Esophagus squamous epithelium (tissue), 5 donors: ENCODE measurements at regions not wholly inside any gene's neighbourhood (a gene's known extent, or its start where the extent isn't known, plus 50 kb on each side); places are given as distances from the start of the nearest gene placed in this dataset.

Source experiments
- DNase-seq: peaks from one replicate; lab custom pipeline; 2025; lab: John Stamatoyannopoulos, UW
- H3K27ac ChIP-seq, 4 donors: fragments of 200-600 bp; sonication (generic); one replicate each; pipeline ENCODE4 v1.5.1; 2016 to 2019; ENCODE audit warnings: mild to moderate bottlenecking in 1 of 4
- H3K27me3 ChIP-seq, 4 donors: fragments of 200-600 bp; sonication (generic); 1 replicate in 3 of 4; 2 replicates in 1 of 4; pipeline versions ENCODE4 v1.5.1 to v1.6.0; 2017 to 2021; ENCODE audit warnings: antibody characterized with exemption in 1 of 4
- H3K36me3 ChIP-seq, 3 donors: fragments of 200-600 bp; sonication (generic); one replicate each; pipeline ENCODE4 v1.5.1; 2016 to 2019
- H3K4me1 ChIP-seq, 3 donors: fragments of 200-600 bp; sonication (generic); one replicate each; pipeline ENCODE4 v1.5.1; 2017 to 2019
- H3K4me3 ChIP-seq, 4 donors: fragments of 200-600 bp; sonication (generic); 1 replicate in 3 of 4; 2 replicates in 1 of 4; pipeline ENCODE4 v1.5.1; 2016 to 2019; ENCODE audit warnings: mild to moderate bottlenecking in 2 of 4, moderate library complexity in 1 of 4
- H3K9me3 ChIP-seq, 3 donors: fragments of 200-600 bp; sonication (generic); one replicate each; pipeline ENCODE4 v1.5.1; 2016 to 2019
- CTCF ChIP-seq, 6 experiments: fragments of 450-650 bp in 4 of 6; fragments of 200-600 bp in 2 of 6; sonication (generic) in 2 of 6; IDR thresholded peaks; one replicate each; pipeline ENCODE4 v1.5.1; 2016 to 2019; ENCODE audit warnings: antibody characterized with exemption in 6 of 6, mild to moderate bottlenecking in 4 of 6, moderate library complexity in 4 of 6
- POLR2A ChIP-seq, 4 donors: fragments of 450-650 bp; IDR thresholded peaks; one replicate each; pipeline ENCODE4 v1.6.1; 2017; ENCODE audit warnings: antibody characterized with exemption in 4 of 4, mild to moderate bottlenecking in 4 of 4, moderate library complexity in 3 of 4
- WGBS, 2 donors: methylation state at CpG; one replicate each; pipeline ENCODE4 v1.1.5; 2018; 5-methylcytosine and 5-hydroxymethylcytosine counted together
- intact Hi-C: fragments of 100-400 bp; cut with DNase I; formaldehyde crosslinking; loops from one replicate; pipeline ENCODE4 v1.15.0; 2022
- donor health status: DM: yes; HTN: yes; CAD: no.

GRCh38 chr9:72471096-72471495, 50.3 kb upstream of the TMC1 start:
- Histone ChIP-seq H3K4me3 (no peak overlapping the region), H3K9me3 (no peaks in the 10 kb centered on the region), H3K27ac (peak overlapping the region in 3 of 4 donors; percentile 2 to 76 (median 63)), H3K27me3 (no peaks in the 10 kb centered on the region), H3K36me3 (no peaks in the 10 kb centered on the region), H3K4me1 (peaks cover 0 to 38% (median 0%) of the 10 kb centered on the region in 3 donors)
- 59 to 65% methylated on average over 2 of the region's 2 CpGs for WGBS, 2 donors
- TF ChIP-seq POLR2A (IDR thresholded peaks at IDR 0.05), result no peak
- TF ChIP-seq CTCF (IDR thresholded peaks at IDR 0.05), result no peak
- intact Hi-C loops, result no loop called here
- no peak for DNase-seq

GRCh38 chr9:72467766-72468738, 53.4 kb upstream of the TMC1 start:
- 79 to 81% methylated on average over 8 of the region's 8 CpGs for WGBS, 2 donors
- DNase-seq, result no peak
- Histone ChIP-seq H3K9me3 (no peaks in the 10 kb centered on the region), H3K36me3 (no peaks in the 10 kb centered on the region), H3K4me3 (no peak overlapping the region), H3K4me1 (peaks cover 0 to 42% (median 0%) of the 10 kb centered on the region in 3 donors), H3K27ac (peak overlapping the region in 2 of 4 donors; percentile 53 to 76), H3K27me3 (no peaks in the 10 kb centered on the region)
- intact Hi-C loops, result no loop called here
- no peak for TF ChIP-seq CTCF (IDR thresholded peaks at IDR 0.05)
- TF ChIP-seq POLR2A (IDR thresholded peaks at IDR 0.05), result no peak

- intact Hi-C loops, result no loop called here
- DNase-seq, result no peak
- TF ChIP-seq CTCF (IDR thresholded peaks at IDR 0.05) (no peak), POLR2A (IDR thresholded peaks at IDR 0.05) (no peak)
- H3K27ac ChIP-seq, result peak overlapping the region in 3 of 4 donors; percentile 19 to 73 (median 60)
- no peaks in the 10 kb centered on the region for H3K9me3 ChIP-seq
- no peaks in the 10 kb centered on the region for H3K36me3 ChIP-seq
- peaks cover 0 to 35% (median 0%) of the 10 kb centered on the region in 3 donors for H3K4me1 ChIP-seq
- WGBS, 2 donors, result 75 to 76% methylated on average over 3 of the region's 3 CpGs
- H3K4me3 ChIP-seq, result no peak overlapping the region
- H3K27me3 ChIP-seq, result no peaks in the 10 kb centered on the region
These were observed 55.8 kb upstream of the TMC1 start for GRCh38 chr9:72465593-72465984.

- Histone ChIP-seq H3K4me3 (no peak overlapping the region), H3K9me3 (no peaks in the 10 kb centered on the region), H3K27ac (peak overlapping the region in 2 of 4 donors; percentile 60 to 73), H3K36me3 (no peaks in the 10 kb centered on the region), H3K27me3 (no peaks in the 10 kb centered on the region), H3K4me1 (peaks cover 0 to 29% (median 0%) of the 10 kb centered on the region in 3 donors)
- 58 to 65% methylated on average over 9 of the region's 9 CpGs for WGBS, 2 donors
- intact Hi-C loops, result no loop called here
- DNase-seq, result no peak
- TF ChIP-seq POLR2A (IDR thresholded peaks at IDR 0.05) (no peak), CTCF (IDR thresholded peaks at IDR 0.05) (no peak)
These were observed 56.4 kb upstream of the TMC1 start for GRCh38 chr9:72464857-72465592.
